ENCODE measurements at regions not wholly inside any gene's neighbourhood (a gene's known extent, or its start where the extent isn't known, plus 50 kb on each side); places are given as distances from the start of the nearest gene placed in this dataset.

- no peak for DNase-seq
- no peaks in the 10 kb centered on the region for H3K27me3 ChIP-seq (replicated peaks)
- H3K27ac ChIP-seq: no peak overlapping the region
- in situ Hi-C loops (cut with HindIII; ENCODE audit: low pct_ligation_motif_present, low sequenced_read_pairs): no loop called here
- H3K4me3 ChIP-seq (ENCODE audit: low read depth, low read length): no peak overlapping the region
- TF ChIP-seq CTCF (IDR thresholded peaks at IDR 0.05; ENCODE audit: low read depth, low read length, missing control alignments): no peak
- H3K36me3 ChIP-seq (replicated peaks): no peaks in the 10 kb centered on the region
These were observed 120.0 kb upstream of the ARRDC4 start for GRCh38 chr15:97840501-97840900.

DNA sequence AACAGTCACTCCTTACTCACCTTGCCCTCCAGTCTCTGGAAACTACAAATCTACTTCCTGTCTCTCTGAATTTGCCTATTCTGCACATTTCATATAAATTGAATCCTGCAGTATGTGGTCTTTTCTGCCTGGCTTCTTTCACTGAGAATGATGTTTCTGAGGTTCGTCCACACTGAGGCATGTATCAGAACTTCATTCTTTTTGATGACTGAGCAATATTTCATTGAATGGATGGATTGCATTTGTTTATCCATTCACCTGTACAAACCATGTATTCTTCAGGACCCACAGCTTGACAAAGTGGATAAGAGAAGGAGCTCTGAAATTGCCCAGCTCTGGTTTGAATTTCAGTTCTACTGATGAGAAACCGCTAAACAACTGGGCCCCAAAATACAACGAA is 118.9 kb upstream of the ARRDC4 start:
- Histone ChIP-seq H3K4me3 (ENCODE audit: low read depth, low read length) (no peak overlapping the region), H3K36me3 (replicated peaks) (no peaks in the 10 kb centered on the region), H3K27me3 (replicated peaks) (no peaks in the 10 kb centered on the region), H3K27ac (no peak overlapping the region)
- in situ Hi-C loops (cut with HindIII; ENCODE audit: low pct_ligation_motif_present, low sequenced_read_pairs): no loop called here
- DNase-seq: no peak
- no peak for TF ChIP-seq CTCF (IDR thresholded peaks at IDR 0.05; ENCODE audit: low read depth, low read length, missing control alignments)

- no peak for TF ChIP-seq CTCF (IDR thresholded peaks at IDR 0.05; ENCODE audit: low read depth, low read length, missing control alignments)
- no peak overlapping the region for H3K4me3 ChIP-seq (ENCODE audit: low read depth, low read length)
- H3K27ac ChIP-seq: no peak overlapping the region
- H3K36me3 ChIP-seq (replicated peaks): no peaks in the 10 kb centered on the region
- no peak for DNase-seq
- in situ Hi-C loops (cut with HindIII; ENCODE audit: low pct_ligation_motif_present, low sequenced_read_pairs): no loop called here
- no peaks in the 10 kb centered on the region for H3K27me3 ChIP-seq (replicated peaks)
These were observed 111.3 kb upstream of the ARRDC4 start for GRCh38 chr15:97849183-97849582.

DNA sequence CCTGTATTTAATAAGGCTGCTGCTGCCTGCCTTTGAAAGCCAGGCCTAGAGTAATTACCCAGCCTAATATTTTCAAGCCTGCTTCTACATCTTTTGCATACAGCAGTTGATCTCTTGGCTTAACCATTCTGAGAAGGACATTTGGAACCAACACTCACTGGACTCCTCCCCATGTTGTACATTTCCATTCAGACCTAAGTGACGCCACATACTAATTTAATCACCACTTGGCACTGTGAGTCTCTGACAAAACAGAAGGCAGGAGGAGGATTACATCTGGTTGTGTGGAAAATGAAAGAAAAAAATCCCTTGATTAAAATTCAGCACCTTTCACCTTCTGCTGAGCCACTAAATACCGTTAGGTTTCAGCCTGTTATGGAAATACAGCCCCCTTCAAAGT is 102.2 kb upstream of the ARRDC4 start:
- in situ Hi-C loops (cut with HindIII; ENCODE audit: low pct_ligation_motif_present, low sequenced_read_pairs): no loop called here
- H3K4me3 ChIP-seq (ENCODE audit: low read depth, low read length): no peak overlapping the region

GRCh38 chr15:97861529-97862260 is 98.8 kb upstream of the ARRDC4 start:
- no peaks in the 10 kb centered on the region for H3K27me3 ChIP-seq (replicated peaks)
- in situ Hi-C loops (cut with HindIII; ENCODE audit: low pct_ligation_motif_present, low sequenced_read_pairs): no loop called here
- no peak for TF ChIP-seq CTCF (IDR thresholded peaks at IDR 0.05; ENCODE audit: low read depth, low read length, missing control alignments)
- no peak overlapping the region for H3K27ac ChIP-seq
- no peak overlapping the region for H3K4me3 ChIP-seq (ENCODE audit: low read depth, low read length)
- no peaks in the 10 kb centered on the region for H3K36me3 ChIP-seq (replicated peaks)
- DNase-seq: no peak

More for the DNA sequence above, 102.2 kb upstream of the ARRDC4 start:
- DNase-seq: no peak
- no peak for TF ChIP-seq CTCF (IDR thresholded peaks at IDR 0.05; ENCODE audit: low read depth, low read length, missing control alignments)
- Histone ChIP-seq H3K36me3 (replicated peaks) (no peaks in the 10 kb centered on the region), H3K27me3 (replicated peaks) (no peaks in the 10 kb centered on the region), H3K27ac (no peak overlapping the region)

DNA sequence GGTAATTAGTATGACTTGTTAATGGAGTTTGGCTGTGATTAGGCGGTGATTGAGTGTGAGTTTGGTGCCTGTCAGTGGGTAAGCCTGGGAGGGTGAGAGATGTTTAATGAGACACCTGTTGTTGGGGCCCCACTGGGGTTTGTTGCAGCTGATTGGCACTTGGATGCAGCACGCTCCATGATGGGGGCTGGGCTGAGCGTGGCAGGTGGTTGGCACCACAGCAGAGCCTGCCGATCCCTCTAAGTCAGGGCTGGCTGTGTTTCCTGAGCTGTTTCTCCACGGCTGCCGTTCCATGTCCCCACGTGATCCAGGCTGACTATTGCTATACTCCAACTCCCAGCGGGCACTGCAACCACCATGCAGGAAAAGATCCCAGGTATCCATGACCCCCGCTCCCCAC is 93.5 kb upstream of the ARRDC4 start:
- in situ Hi-C loops (cut with HindIII; ENCODE audit: low pct_ligation_motif_present, low sequenced_read_pairs): no loop called here
- TF ChIP-seq CTCF (IDR thresholded peaks at IDR 0.05; ENCODE audit: low read depth, low read length, missing control alignments): no peak
- no peaks in the 10 kb centered on the region for H3K27me3 ChIP-seq (replicated peaks)

More for the DNA sequence above, 93.5 kb upstream of the ARRDC4 start:
- DNase-seq: no peak
- H3K36me3 ChIP-seq (replicated peaks): no peaks in the 10 kb centered on the region
- H3K27ac ChIP-seq: no peak overlapping the region
- no peak overlapping the region for H3K4me3 ChIP-seq (ENCODE audit: low read depth, low read length)

Measured in brain microvascular endothelial cell (primary cell).